Lower leg skin (tissue), 4 donors: ENCODE measurements at regions not wholly inside any gene's neighbourhood (a gene's known extent, or its start where the extent isn't known, plus 50 kb on each side); places are given as distances from the start of the nearest gene placed in this dataset.

Experiments
- DNase-seq, 2 donors: peaks; one replicate each; pipeline ENCODE4 v3.0.0-alpha.2; 2019; ENCODE audit warnings: low spot score in 2 of 2
- H3K4me3 ChIP-seq: fragments of 200-600 bp; sonication (generic); 2 replicates; pipeline ENCODE4 v1.5.1; 2017; ENCODE audit warnings: mild to moderate bottlenecking, low read depth; ENCODE audit not compliant: poor library complexity, severe bottlenecking
- CTCF ChIP-seq, 3 donors: fragments of 450-650 bp; IDR thresholded peaks; one replicate each; pipeline ENCODE4 v1.5.1; 2016; ENCODE audit warnings: antibody characterized with exemption in 3 of 3, mild to moderate bottlenecking in 3 of 3, moderate library complexity in 2 of 3
- POLR2A ChIP-seq, 2 donors: fragments of 450-650 bp; IDR thresholded peaks; one replicate each; pipeline ENCODE4 v1.6.1; 2016 to 2017; ENCODE audit warnings: antibody characterized with exemption in 2 of 2, mild to moderate bottlenecking in 1 of 2, moderate library complexity in 1 of 2
- WGBS, 2 donors: methylation state at CpG; one replicate each; pipeline ENCODE4 v1.1.5; 2018; 5-methylcytosine and 5-hydroxymethylcytosine counted together
- intact Hi-C: fragments of 100-400 bp; cut with DNase I; formaldehyde crosslinking; loops from one replicate; pipeline ENCODE4 v1.15.0; 2023; ENCODE audit warnings: low total_unique reads

GRCh38 chr6:76230711-76231110 is 158.2 kb upstream of the IMPG1 start:
- TF ChIP-seq CTCF (IDR thresholded peaks at IDR 0.05) = no peak
- no peak for TF ChIP-seq POLR2A (IDR thresholded peaks at IDR 0.05)
- 63 to 83% methylated on average over 2 of the region's 2 CpGs for WGBS, 2 donors
- intact Hi-C loops = no loop called here
- no peak for DNase-seq
- no peak overlapping the region for H3K4me3 ChIP-seq

- DNase-seq = no peak
- TF ChIP-seq POLR2A (IDR thresholded peaks at IDR 0.05) = no peak
- no peak for TF ChIP-seq CTCF (IDR thresholded peaks at IDR 0.05)
- 80 to 85% methylated on average over 2 of the region's 2 CpGs for WGBS, 2 donors
- intact Hi-C loops = no loop called here
- H3K4me3 ChIP-seq = no peak overlapping the region
Observed at GRCh38 chr6:76222189-76222588, 149.7 kb upstream of the IMPG1 start.

- 90 to 93% methylated on average over 1 of the region's 1 CpG for WGBS, 2 donors
- intact Hi-C loops = no loop called here
- TF ChIP-seq POLR2A (IDR thresholded peaks at IDR 0.05) (no peak), CTCF (IDR thresholded peaks at IDR 0.05) (no peak)
- DNase-seq = no peak
- H3K4me3 ChIP-seq = no peak overlapping the region
Observed at GRCh38 chr6:76221525-76221924, 149.1 kb upstream of the IMPG1 start.

GRCh38 chr6:76220805-76221204 is 148.3 kb upstream of the IMPG1 start:
- 55 to 59% methylated on average over 3 of the region's 3 CpGs for WGBS, 2 donors
- intact Hi-C loops = no loop called here
- TF ChIP-seq CTCF (IDR thresholded peaks at IDR 0.05) (no peak), POLR2A (IDR thresholded peaks at IDR 0.05) (no peak)
- no peak for DNase-seq
- H3K4me3 ChIP-seq = no peak overlapping the region

GRCh38 chr6:76217606-76218005 is 145.1 kb upstream of the IMPG1 start:
- WGBS, 2 donors = 84 to 92% methylated on average over 2 of the region's 2 CpGs
- no peak for TF ChIP-seq POLR2A (IDR thresholded peaks at IDR 0.05)
- no peak for TF ChIP-seq CTCF (IDR thresholded peaks at IDR 0.05)
- intact Hi-C loops = no loop called here
- no peak for DNase-seq
- H3K4me3 ChIP-seq = no peak overlapping the region

- 57 to 61% methylated on average over 4 of the region's 4 CpGs for WGBS, 2 donors
- intact Hi-C loops = no loop called here
- TF ChIP-seq CTCF (IDR thresholded peaks at IDR 0.05) (no peak), POLR2A (IDR thresholded peaks at IDR 0.05) (no peak)
- no peak overlapping the region for H3K4me3 ChIP-seq
- no peak for DNase-seq
Observed at GRCh38 chr6:76214546-76214945, 142.1 kb upstream of the IMPG1 start.
